GM19395 (cell line): ENCODE measurements at regions not wholly inside any gene's neighbourhood (a gene's known extent, or its start where the extent isn't known, plus 50 kb on each side); places are given as distances from the start of the nearest gene placed in this dataset.

ENCODE experiments used
- ATAC-seq: cut with Tn5 transposase; IDR thresholded peaks from one replicate; pipeline ENCODE4 v1.9.1; 2021; ENCODE audit warnings: mild to moderate bottlenecking, moderate library complexity; ENCODE audit not compliant: unreplicated experiment

DNA sequence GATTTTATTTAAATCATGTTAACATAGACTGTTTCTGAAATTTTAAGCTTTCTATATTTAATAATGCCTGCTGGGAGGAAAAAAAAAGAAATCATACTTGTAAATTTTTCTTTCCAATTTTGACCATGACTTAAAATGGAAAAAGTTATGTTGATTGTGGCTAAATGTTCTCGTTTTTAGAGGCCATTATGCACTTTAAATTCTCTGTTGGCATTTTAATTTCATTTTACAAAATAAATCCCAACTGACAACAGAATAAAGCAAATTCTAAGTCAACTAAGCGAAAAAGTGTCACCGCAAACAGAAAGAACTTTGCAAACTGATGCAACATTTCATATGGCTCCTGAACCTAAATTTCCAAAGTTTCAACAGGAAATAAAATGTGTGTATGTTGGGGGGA, 74.8 kb upstream of the G2E3 start:
- no peak for ATAC-seq

DNA sequence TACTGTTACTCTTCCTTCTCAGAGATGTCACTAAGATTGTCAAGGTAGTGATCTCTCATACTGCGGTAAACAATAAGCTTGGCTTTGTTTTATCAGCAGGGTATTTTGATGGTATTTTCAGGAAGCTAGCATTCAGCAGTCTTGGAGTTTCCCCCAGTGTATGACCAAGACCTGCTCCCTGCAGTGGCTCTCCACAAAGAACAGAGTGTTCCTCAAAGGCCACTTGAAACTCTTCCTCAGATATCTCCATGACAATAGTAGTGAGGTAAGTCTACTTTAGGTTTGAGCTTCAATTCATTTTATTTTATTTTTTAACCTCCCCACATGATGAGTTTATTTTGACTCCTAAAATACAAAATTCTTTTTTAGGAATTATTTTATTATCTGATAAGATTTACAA, 74.0 kb upstream of the G2E3 start:
- ATAC-seq: no peak

DNA sequence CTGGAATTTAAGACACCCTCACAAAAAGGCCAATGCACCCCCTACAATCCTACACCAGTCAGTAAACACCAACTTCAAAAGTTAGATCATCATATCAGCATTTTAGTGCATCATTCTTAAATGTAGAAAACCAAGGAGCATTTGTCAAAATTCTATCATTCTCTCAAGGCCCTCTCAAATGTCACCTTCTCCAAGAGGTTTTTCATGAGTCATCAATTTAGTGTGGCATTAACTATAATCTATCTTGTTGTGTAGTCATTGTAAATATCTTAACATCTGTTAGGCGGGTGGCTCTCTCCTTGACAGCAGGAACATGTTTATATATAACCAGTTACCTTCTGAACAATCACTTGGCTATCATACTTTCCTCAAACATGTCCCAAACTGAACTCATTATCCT, 62.1 kb upstream of the G2E3 start:
- ATAC-seq: no peak

DNA sequence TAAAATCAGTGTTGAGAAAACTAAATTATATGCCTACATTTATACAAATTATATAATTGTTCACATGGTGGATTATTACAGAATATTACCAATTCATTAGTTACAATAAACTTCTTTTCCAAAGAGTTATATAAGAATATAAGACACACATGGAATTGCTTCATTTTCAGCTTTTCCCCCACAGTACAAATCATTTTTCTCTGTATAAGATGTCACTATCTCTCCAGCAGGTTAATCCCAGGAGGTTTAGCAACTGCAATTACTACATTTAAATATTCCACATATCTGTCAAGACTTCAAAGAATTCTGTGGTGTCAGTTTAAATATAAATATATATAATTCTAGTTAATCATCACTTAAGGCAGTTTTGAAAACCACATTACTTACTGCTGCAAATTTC, 59.6 kb upstream of the G2E3 start:
- no peak for ATAC-seq

DNA sequence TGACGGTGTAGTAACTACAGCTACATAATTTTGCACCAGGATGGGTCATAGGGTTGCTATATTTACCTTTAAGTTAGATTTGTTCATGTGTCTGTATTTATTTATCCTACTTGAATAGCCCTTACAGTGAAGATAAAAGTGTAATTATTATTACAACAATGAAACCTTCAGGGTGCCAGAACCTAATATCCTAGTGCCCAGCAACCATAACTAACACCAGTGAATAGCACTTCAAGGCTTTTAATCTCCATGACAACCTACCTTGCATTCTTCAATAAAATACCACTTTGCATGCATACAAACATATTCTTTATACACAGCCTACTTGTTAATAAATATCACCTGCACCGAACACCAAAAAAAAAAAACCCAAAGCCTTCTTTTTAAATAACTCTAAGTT, 58.7 kb upstream of the G2E3 start:
- ATAC-seq: no peak

DNA sequence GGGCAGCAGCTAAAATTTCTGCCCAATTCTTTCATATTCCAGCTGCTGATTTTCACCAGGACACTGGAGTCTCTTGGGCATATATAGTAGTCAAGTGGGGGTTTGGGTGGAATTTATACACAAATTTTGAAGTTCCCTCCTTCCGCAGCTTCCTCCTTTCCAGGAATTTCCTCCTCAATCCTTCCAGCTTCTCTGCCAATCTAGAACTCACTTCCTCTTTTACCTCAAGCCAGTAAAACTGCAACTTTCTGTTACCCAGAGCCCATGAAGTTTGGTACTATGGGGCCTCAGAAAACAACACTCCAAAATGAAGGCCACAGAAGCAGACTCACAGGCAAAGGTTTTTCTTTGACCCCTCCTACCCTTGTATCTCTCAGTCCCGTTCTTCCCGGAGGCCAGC, 51.7 kb upstream of the G2E3 start:
- no peak for ATAC-seq
